ENCODE measurements at regions not wholly inside any gene's neighbourhood (a gene's known extent, or its start where the extent isn't known, plus 50 kb on each side); places are given as distances from the start of the nearest gene placed in this dataset.
A peak's percentile ranks its signal among the peaks of the same experiment; 100 is the strongest.

GRCh38 chr1:34409689-34410229, 233.1 kb downstream of the C1orf94 start:
- Histone ChIP-seq H3K9me3 (no peaks in the 10 kb centered on the region), H3K4me1 (peaks cover 14% of the 10 kb centered on the region), H3K36me3 (no peaks in the 10 kb centered on the region), H3K27me3 (ENCODE audit: low read depth) (no peaks in the 10 kb centered on the region), H3K4me3 (no peak overlapping the region), H3K27ac (no peak overlapping the region)
- TF ChIP-seq CTCF (IDR thresholded peaks at IDR 0.05), result no peak
- DNase-seq (no peak), ATAC-seq (no peak)
- intact Hi-C loops (cut with DNase I), result no loop called here

- Histone ChIP-seq H3K9me3 (no peaks in the 10 kb centered on the region), H3K4me1 (peaks cover 3% of the 10 kb centered on the region), H3K36me3 (no peaks in the 10 kb centered on the region), H3K27me3 (ENCODE audit: low read depth) (no peaks in the 10 kb centered on the region), H3K4me3 (no peak overlapping the region), H3K27ac (no peak overlapping the region)
- ATAC-seq (no peak), DNase-seq (no peak)
- no peak for TF ChIP-seq CTCF (IDR thresholded peaks at IDR 0.05)
- intact Hi-C loops (cut with DNase I), result no loop called here
Measured at GRCh38 chr1:34412598-34413370, 236.1 kb downstream of the C1orf94 start.

GRCh38 chr1:34415140-34415539, 238.4 kb downstream of the C1orf94 start:
- Histone ChIP-seq H3K9me3 (no peaks in the 10 kb centered on the region), H3K27me3 (ENCODE audit: low read depth) (no peaks in the 10 kb centered on the region), H3K36me3 (no peaks in the 10 kb centered on the region), H3K4me1 (no peaks in the 10 kb centered on the region), H3K27ac (no peak overlapping the region), H3K4me3 (no peak overlapping the region)
- TF ChIP-seq CTCF (IDR thresholded peaks at IDR 0.05), result no peak
- ATAC-seq (no peak), DNase-seq (no peak)
- intact Hi-C loops (cut with DNase I), result no loop called here

GRCh38 chr1:34418166-34418565, 241.5 kb downstream of the C1orf94 start:
- Histone ChIP-seq H3K9me3 (no peaks in the 10 kb centered on the region), H3K4me1 (no peaks in the 10 kb centered on the region), H3K4me3 (no peak overlapping the region), H3K27ac (no peak overlapping the region), H3K36me3 (no peaks in the 10 kb centered on the region), H3K27me3 (ENCODE audit: low read depth) (no peaks in the 10 kb centered on the region)
- ATAC-seq, result no peak
- intact Hi-C loops (cut with DNase I), result no loop called here
- TF ChIP-seq CTCF (IDR thresholded peaks at IDR 0.05), result no peak
- no peak for DNase-seq

- ATAC-seq (peak in 1 of 2 donors; percentile 49), DNase-seq (no peak)
Measured at GRCh38 chr1:34419663-34420136, 243.0 kb downstream of the C1orf94 start.

More at GRCh38 chr1:34419663-34420136, 243.0 kb downstream of the C1orf94 start:
- H3K4me3 ChIP-seq, result no peak overlapping the region
- no peak overlapping the region for H3K27ac ChIP-seq
- intact Hi-C loops (cut with DNase I), result no loop called here
- no peaks in the 10 kb centered on the region for H3K27me3 ChIP-seq (ENCODE audit: low read depth)
- no peak for TF ChIP-seq CTCF (IDR thresholded peaks at IDR 0.05)
- no peaks in the 10 kb centered on the region for H3K4me1 ChIP-seq
- H3K9me3 ChIP-seq, result no peaks in the 10 kb centered on the region
- H3K36me3 ChIP-seq, result no peaks in the 10 kb centered on the region

Data from lower lobe of right lung (tissue), 2 donors.